GM18507 (cell line): ENCODE measurements at regions not wholly inside any gene's neighbourhood (a gene's known extent, or its start where the extent isn't known, plus 50 kb on each side); places are given as distances from the start of the nearest gene placed in this dataset.
"Not testable (repeated sequence)": the region's sequence is repeated elsewhere in the genome, so short reads cannot be mapped to it uniquely, and the experiment has no call there.

ENCODE experiments used
- DNase-seq: peaks from one replicate; pipeline ENCODE4 v3.0.0; 2011; ENCODE audit warnings: low read depth; ENCODE audit not compliant: insufficient read length; ENCODE audit errors: extremely low spot score
- FAIRE-seq: peaks from 2 replicates; lab custom pipeline; 2011; peaks lifted over from hg19 to GRCh38; lab: Jason Lieb, UNC

DNA sequence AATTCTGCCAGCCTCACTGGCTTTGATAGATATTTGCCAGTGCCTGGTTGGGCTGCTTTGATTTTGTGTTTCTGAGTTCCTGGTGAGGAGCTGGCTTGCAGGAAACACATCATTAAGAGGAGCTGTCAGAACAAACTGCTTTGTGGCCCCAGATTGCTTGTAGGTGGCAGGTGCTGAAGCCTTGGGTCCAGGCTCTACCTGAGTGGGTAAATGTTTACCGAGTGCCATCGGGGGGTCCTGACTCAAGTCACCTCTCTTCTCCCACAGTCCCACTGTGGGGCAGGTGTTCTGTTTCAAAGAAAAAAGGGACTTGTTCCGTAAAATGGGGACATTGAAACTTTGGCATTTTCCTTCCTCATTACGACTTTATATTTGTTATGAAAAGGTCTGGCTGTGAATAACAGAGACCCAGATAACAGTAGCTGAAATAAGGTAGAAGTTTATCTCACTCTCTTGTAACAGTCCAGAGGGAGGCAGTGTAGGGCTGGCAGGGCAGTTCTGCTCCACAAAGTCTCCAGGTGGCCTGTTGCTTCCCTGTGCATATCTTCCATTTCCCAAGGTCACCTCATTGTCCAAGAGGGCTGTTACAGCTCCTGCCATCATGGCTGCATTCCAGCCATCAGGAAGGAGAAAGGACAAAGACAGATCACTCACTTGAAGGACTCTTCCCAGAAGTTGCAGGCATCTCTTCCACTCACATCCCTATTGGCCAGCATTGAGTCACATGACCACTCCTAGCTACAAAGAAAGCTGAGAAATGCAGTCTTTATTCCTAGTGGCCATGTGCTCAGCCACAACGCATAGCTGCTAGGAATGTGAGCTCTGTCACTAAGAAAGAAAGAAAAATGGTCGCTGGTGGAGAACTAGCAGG, 149.9 kb upstream of the KCNG1 start:
- FAIRE-seq (no peak), DNase-seq (no peak)

DNA sequence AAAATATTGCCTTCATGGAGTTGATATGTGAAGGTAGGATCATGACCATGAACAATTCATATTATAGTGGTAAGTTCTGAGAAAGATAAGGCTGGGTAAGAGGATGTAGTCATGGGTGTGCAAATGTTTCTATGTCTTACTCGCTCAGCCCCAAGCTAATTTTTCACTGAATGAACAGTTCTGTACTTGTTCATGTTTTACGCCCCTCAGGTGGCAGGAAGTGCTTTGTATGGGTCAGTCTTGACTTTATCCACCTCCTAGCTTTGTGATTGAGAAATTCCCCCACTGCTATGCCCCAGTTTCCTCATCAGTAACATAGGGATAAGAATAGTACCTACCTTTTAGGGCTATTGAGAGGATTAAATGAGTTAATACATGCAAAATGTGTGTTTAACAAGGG, 148.2 kb upstream of the KCNG1 start:
- DNase-seq, result no peak
- FAIRE-seq, result no peak

DNA sequence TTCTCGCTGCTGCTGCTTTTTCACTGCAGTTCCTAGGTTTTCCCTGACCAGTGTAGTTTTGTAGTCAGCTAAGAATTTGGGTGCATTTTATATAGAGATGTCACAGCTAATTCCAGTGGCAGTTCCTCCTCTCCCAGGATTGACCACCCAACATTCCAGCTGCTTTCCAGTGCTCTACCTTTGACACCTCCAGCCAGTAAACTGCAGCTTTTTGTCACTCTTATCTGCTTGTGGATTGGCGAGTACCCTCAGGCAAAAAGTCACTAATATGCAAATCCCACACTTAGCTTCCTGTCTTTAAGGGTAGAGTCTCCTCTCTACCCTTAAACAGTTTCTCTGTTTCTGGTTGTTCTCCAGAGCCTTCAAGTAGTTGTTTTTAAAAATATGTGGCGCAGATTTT, 146.9 kb upstream of the KCNG1 start:
- FAIRE-seq (no peak), DNase-seq (no peak)

DNA sequence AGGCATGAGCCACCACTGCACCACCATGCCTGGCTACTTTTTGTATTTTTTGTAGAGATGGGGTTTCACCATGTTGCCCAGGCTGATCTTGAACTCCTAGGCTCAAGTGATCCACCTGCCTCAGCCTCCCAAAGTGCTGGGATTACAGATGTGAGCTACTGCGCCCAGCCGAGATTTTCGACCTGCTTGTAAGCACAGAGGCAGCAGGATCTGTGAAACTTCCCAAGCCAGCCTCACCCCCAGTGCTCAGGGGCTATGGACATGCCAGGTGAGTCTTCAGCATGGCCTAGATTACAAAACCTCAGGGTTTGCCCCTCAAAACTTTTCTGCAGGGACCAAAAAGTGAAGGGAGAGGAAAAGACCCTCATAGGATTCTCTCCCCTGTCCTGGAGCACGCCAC, 145.0 kb upstream of the KCNG1 start:
- not testable (repeated sequence) for DNase-seq

DNA sequence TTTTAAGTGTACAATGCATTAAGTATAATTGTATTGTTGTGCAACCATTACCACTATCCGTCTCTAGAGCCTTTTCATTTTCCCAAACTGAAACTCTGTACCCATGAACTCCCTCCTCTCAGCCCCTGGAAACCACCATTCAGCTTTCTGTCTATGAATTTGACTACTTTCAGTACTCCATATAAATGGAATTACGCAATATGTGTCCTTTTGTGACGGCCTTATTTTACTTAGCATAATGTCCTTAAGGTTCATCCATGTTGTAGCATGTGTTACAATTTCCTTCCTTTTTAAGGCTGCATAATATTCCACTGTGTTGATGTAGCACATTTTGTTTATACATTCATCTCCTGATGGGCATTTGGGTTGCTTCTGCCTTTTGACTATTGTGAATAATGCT, 143.6 kb upstream of the KCNG1 start:
- FAIRE-seq, result no peak

More for the DNA sequence above, 145.0 kb upstream of the KCNG1 start:
- not testable (repeated sequence) for FAIRE-seq

DNA sequence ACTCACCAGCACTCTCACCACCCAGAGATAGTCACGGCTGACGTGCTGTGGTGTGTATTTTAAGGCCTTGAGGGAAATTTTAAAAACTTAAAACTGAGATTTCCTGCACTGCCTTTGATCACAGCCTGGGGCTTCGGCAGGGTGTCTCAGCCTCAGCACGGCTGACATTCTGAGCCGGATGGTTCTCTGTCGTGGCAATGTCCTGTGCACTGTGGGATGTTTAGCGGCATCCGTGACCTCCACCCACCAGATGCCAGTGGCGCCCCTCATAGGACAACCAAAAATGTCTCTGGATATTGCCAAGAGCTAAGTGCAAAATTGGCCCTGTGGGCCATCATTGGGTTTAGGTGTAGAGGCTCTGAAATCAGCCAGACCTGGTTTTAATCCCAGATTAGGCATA, 142.2 kb upstream of the KCNG1 start:
- DNase-seq (no peak), FAIRE-seq (no peak)

More for the DNA sequence above, 143.6 kb upstream of the KCNG1 start:
- DNase-seq, result no peak

DNA sequence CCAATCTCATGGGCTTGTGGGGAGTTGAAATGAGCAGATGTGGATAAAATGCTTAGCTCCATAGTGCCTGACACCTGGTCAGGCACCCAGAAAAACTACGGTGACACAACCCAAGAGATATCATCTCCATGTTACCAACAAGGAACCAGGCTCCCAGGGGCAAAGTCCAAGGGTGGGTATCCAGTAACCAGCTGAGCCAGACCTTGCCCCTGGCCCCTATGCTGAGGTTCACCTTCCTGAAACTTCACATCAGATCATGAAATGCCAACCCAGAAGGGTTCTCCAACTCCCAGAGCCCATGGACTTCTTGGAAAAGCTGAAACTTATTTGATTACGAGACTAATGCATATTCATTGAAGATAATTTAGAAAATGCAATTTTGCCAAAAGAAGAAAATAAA, 141.8 kb upstream of the KCNG1 start:
- FAIRE-seq (no peak), DNase-seq (no peak)

DNA sequence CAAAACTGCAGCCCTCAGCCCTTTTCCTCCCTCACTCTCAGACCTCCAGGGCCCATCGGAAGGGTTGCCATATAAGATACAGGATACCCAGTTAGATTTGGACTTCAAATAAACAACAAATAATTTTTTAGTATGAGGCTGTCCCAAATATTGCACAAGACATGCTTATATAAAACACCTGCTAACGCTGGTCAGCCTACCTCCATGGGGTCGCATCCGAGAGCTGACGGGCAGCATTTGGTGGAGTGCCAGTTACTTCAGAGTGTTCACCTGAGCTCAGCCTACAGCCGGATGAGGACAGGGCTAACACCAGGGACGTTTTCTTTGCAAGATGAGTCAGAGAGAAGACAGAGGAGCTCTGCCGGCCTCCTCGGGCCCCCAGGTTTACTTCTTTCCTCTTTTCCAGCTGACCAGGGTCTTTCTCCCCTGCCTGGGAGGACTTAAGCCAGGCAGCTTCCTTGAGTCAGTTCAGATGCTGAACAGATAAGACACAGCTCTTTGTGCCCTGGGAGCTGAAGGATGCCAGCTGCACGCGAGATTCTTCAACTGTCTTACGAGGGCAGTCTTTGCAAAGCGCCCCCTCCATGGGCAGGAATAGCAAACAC, 141.2 kb upstream of the KCNG1 start:
- DNase-seq (no peak), FAIRE-seq (no peak)

DNA sequence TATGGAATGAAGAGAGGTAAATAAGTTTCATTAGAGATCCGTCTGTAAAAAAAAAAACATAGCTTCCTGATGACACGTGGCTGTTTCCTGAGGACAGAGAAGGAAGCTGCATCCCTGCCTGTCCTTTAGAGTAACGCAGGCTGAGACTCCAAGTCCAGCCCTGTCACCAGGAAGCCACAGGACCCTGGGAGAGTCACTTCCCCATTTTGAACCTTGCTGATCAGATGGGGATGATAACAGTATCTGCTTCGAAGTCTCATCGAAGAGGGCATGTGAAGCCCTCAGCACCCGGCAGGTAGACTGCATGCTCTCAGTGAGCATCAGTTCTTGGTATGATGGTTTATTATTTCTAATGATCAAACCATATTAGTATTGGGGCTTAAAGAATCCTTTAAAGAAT, 139.1 kb upstream of the KCNG1 start:
- no peak for FAIRE-seq
- no peak for DNase-seq

DNA sequence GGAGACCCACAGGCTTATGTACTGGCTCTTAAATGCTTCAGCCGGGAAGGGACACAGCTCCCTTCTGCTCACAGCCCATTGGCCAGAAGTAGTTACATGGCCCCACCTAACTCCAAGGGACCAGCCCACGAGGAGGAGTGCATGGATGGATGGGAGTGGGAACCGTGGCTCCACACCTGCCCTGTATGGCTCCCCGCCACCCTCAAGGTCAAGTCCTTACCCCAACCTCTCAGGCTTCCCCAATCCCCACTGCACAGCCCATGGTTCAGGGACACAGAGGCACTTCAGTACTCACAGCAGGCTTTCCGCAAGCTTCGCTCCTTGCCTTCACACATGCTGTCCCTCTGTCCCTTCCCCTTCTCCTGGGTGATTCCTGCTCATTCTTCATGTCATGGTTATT, 137.9 kb upstream of the KCNG1 start:
- no peak for DNase-seq
- FAIRE-seq, result no peak

DNA sequence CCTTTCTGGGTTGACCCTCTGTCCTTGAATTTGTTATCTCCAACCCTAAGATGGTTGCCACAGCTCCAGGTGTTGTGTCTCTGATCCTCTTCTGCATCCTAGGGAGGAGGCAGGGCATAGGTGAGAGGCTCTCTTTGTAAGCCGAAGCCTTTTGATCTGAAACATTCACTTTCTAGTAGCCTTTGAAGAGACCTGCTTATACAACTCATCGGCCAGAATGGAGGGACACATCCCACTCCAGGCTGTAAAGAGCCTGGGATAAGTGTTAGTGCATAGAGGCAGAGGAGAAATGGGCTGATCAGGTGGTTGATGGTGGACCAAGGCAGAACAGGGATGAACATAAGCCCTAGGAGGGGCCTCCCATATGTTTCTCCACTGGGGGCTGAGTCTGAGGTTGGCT, 137.1 kb upstream of the KCNG1 start:
- FAIRE-seq (no peak), DNase-seq (no peak)

DNA sequence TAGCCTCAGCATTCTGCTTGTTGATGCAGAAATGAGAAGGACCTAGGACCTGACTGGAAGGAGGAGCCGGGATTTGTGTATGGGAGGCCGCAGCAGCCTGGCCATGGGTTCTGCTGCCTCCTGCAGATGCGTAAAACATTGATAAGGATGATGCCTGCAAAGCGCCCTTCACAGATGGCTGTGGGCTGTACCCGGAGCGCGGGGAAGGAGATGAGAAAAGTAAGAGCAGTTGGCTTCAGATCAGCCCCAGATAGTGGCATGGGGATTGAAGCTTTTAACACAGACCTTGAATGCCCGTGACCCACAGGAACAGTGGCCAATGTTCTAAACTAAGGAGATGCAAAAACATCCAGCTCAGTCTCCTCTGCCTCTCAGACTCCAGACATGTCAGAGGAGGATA, 136.4 kb upstream of the KCNG1 start:
- FAIRE-seq (no peak), DNase-seq (no peak)

DNA sequence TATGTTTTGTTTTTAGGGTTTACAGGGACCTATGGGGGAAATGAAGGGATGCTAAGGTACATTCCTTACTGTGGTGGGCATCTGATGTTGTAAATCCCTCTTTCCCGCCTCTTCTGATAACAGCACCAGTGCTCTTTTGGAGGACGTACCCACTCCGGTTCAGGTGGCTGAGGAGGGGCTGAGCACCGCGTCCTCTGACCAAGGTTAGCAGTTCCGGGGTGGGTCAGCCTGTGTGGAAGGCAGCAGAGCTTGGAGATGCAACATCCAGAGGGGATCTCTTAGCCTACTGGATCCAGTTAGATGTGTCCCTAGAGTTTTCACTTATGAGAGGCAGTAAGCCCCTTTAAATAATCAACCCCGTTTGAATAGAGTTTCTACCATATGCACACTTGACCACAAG, 135.3 kb upstream of the KCNG1 start:
- DNase-seq (no peak), FAIRE-seq (no peak)

DNA sequence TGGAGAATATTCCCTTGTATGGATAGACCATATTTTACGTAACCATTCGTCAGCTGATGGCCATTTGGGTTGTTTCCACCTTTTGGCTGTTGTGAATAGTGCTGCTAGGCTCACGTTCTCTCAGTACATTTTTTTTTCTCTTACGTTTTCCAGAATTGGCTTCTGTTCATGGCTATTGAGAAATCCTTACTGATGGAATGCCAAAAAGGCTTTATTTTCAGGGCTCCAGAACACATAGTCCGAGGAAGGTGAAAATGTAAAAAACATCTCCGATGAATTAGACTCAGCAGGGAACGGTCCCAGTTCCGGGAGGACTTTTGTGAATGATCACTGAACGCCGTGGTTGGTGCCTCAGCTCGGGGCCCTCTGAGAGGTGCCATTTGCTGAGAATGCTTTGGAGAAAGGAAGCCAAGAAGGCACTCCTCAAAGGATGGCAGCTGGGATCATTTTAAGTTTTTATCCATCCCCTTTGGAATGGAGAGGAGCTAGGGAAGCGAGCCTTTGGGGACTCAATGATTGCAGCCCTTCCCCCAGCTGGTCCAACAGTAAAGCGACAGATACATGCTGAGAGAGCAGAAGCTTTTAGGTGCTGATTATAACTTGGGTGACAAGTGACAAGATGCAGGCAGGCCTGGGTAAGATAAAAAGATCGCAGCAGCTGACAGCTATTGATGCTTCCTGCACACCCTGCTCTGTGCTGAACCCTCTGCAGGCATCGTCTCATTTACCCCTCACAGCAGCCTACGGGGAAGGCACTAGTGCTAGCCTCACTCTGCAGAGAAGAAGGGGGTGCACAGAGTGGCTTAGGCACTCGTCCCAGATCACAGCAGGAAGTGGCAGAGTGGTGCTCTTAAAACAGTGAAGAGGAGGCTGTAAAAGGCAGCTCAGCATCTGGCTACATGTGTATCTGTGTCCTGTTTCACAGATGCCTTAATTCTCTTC, 133.4 kb upstream of the KCNG1 start:
- FAIRE-seq (no peak), DNase-seq (no peak)

DNA sequence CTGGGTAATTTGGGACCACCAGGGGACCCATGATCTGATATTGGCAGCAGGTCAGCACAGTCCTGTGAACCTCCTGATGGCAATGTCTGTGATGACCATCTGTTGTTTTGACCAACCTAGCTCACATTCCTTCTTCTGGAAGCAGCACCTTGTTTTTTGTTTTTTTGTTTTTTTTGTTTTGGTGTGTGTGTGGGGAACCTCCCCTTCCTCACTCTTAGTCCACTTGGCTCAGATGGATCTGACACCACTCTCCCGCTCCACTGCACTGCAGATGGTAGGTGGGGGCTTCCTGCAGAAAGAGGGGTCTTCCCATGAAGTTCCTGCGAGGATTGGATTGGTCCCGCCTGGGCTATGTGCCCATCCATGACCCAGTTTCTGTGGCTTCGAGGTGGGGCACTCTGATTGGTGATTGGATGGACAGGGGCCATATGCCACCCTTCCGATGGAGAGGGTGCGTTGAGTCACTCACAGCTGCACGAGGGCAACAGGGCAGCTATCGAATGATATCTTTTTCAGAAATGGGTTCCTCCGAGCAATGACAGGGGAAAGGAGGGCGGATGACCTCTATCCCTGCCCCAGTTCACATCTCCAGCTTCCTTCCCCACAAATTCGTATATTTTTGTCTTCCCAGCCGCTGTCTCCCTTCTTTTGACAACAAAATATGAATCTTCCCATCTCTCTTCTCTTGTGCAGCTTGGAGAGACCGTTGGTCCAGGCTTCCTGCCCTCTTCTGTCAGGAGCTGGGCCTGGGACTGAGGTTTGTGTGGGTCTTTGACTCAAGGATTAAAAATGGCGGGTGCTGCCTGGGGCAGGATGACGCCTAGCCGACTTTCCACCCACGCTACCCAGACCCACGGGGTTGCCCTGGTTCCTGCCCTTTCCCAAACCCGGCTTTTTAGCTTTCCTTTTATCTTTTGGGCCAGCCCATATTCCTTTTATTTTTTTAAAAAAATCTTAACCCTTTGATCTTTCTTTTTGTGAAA, 132.1 kb upstream of the KCNG1 start:
- DNase-seq (no peak), FAIRE-seq (no peak)

DNA sequence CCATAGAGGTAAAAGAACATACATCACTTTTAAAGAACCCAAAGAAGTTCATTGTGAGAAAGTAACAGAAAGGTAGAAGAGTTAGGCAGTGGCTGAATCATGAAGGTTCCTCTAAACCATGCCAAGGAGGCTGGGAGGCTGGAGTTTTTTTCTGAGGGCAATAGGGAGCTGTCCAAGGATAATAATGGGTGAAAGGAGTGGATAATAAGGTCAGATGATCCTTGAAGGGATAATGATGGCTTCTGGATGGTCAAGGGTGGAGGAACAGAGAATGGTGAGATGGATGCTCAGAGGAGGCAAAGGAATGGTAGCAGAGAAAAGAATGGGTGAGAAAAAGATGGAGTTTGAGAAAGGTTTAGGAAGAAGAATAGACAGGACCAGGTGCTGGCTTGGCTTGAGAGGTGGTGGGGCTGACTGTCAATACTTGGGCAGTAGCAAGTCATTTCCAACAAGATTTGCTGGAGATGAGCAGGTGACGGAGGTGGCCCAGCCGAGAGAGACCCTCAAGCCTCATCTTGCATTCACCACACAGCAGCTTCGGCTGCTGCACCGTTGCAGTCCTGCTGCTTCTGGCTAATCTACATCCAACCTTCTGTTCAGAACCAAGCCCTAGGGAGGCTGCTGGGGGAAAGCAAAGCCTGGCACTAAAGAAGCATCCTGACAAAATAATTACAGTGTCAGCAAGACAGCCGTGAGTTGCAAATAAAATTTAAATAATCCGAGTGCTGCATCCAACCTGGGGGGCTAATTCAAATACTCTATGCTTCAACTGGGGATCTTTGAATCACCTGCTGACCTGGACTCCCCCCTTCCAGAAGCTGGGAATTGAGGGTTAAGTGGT, 131.2 kb upstream of the KCNG1 start:
- DNase-seq (no peak), FAIRE-seq (no peak)

DNA sequence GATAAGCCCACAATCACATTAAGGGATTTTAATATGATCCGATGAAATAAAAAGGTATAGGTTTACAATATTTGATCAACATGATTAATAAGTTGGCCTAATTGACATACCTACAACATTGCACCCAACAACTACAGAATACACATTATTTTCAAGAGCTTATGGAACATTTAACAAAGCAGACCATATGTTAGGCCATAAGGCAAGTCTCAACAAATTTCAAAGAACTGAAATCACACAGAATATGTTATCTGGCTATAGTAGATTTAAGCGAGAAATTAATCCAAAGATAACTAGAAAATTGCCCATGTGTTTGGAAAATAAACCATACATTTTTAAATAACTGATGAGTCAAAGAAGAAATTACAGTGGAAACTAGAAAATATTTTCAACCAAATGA, 126.0 kb upstream of the KCNG1 start:
- DNase-seq (no peak), FAIRE-seq (no peak)

DNA sequence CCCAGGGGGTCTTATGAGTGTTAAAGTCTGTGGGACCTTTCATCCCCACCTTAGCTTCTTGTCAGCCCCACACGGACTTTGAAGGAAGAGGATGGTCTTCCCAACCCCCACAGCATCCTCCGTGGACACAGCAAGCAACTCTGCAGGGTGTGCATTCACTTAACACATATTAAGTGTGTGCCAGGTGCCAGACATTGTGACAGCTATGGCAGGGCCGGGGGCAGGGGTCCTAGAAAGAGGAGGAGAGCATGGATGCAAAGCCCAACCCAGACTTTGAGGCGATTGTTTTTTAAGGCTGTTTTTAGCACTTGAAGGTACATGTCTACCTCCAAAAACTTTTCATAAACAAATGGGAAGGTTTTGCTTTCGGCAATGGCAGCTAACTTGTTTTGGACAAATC, 121.6 kb upstream of the KCNG1 start:
- DNase-seq, result no peak
- FAIRE-seq, result no peak
